PFSK-1 (cell line): ENCODE measurements at regions not wholly inside any gene's neighbourhood (a gene's known extent, or its start where the extent isn't known, plus 50 kb on each side); places are given as distances from the start of the nearest gene placed in this dataset.

Experiments
- FOXP2 ChIP-seq: optimal IDR thresholded peaks from 2 replicates; pipeline ENCODE3; 2011; ENCODE audit warnings: borderline replicate concordance, control low read depth, inconsistent platforms; ENCODE audit not compliant: insufficient read depth; ENCODE audit errors: extremely low read length, extremely low read depth
- POLR2AphosphoS5 ChIP-seq: IDR thresholded peaks from 2 replicates; pipeline ENCODE4 v1.6.1; 2012; ENCODE audit warnings: low read depth, mild to moderate bottlenecking, control low read depth, low read length, moderate library complexity
- SIN3A ChIP-seq: IDR thresholded peaks from 2 replicates; pipeline ENCODE4 v1.6.1; 2012; ENCODE audit warnings: mild to moderate bottlenecking, low read length, moderate library complexity, borderline replicate concordance; ENCODE audit not compliant: insufficient read depth
- TAF1 ChIP-seq: IDR thresholded peaks from 2 replicates; pipeline ENCODE4 v1.6.1; 2012; ENCODE audit warnings: low read length, control low read depth, borderline replicate concordance; ENCODE audit not compliant: insufficient read depth
- TF ChIP-seq, protein P1 (sequence below), 2 experiments: IDR thresholded peaks; 2 replicates each; pipeline versions ENCODE4 v1.6.1 to v1.8.0; 2011 to 2012; ENCODE audit warnings: low read depth in 2 of 2, low read length in 2 of 2, control low read depth in 1 of 2, inconsistent platforms in 1 of 2, mild to moderate bottlenecking in 1 of 2, moderate library complexity in 1 of 2; ENCODE audit not compliant: insufficient read depth in 1 of 2

DNA sequence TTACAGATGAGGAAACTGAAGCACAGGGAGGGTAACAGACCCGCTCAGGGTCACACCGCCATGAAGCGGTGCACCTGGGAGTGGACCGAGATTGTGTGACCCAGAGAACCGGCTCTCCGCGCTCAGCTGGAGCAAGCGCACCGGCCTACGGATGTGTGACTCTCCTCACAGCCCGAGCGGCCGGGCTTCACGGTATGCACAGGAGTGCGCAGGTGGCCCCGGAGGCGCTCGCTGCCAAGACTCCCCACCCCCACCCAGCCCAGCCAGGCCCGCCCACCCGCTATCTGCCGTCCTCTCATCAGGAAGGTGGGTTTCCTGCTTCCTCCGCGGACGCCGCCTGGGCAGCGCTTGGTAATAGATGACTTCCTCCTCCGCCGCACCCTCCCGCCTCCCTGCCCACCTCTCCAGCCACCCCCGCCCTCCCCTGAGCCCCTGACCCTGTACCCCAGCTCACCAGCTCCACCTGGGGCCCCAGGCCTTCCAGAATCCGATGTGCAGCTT lies 110.7 kb downstream of the NCOR2 start:
- TF ChIP-seq POLR2AphosphoS5 (no peak), TAF1 (no peak), FOXP2 (no peak), SIN3A (no peak)
- TF ChIP-seq, protein P1, sequence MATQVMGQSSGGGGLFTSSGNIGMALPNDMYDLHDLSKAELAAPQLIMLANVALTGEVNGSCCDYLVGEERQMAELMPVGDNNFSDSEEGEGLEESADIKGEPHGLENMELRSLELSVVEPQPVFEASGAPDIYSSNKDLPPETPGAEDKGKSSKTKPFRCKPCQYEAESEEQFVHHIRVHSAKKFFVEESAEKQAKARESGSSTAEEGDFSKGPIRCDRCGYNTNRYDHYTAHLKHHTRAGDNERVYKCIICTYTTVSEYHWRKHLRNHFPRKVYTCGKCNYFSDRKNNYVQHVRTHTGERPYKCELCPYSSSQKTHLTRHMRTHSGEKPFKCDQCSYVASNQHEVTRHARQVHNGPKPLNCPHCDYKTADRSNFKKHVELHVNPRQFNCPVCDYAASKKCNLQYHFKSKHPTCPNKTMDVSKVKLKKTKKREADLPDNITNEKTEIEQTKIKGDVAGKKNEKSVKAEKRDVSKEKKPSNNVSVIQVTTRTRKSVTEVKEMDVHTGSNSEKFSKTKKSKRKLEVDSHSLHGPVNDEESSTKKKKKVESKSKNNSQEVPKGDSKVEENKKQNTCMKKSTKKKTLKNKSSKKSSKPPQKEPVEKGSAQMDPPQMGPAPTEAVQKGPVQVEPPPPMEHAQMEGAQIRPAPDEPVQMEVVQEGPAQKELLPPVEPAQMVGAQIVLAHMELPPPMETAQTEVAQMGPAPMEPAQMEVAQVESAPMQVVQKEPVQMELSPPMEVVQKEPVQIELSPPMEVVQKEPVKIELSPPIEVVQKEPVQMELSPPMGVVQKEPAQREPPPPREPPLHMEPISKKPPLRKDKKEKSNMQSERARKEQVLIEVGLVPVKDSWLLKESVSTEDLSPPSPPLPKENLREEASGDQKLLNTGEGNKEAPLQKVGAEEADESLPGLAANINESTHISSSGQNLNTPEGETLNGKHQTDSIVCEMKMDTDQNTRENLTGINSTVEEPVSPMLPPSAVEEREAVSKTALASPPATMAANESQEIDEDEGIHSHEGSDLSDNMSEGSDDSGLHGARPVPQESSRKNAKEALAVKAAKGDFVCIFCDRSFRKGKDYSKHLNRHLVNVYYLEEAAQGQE (IDR thresholded peaks at IDR 0.05; ENCODE audit: insufficient read depth in 1 of 2, low read depth in 2 of 2, low read length in 2 of 2), result no peak
